WTC11 (cell line): ENCODE measurements at regions not wholly inside any gene's neighbourhood (a gene's known extent, or its start where the extent isn't known, plus 50 kb on each side); places are given as distances from the start of the nearest gene placed in this dataset.

ENCODE experiments used
- CREB1 ChIP-seq: sonication (generic); formaldehyde crosslinking; IDR thresholded peaks from 2 replicates; pipeline ENCODE4 v1.8.0; 2023; ENCODE audit warnings: mild to moderate bottlenecking, missing genetic modification reagents
- CTCF ChIP-seq: fragments of 200-600 bp; IDR thresholded peaks from 2 replicates; pipeline ENCODE4 v1.8.0; 2022; ENCODE audit warnings: antibody characterized with exemption
- FOXJ3 ChIP-seq: sonication (generic); formaldehyde crosslinking; IDR thresholded peaks from 2 replicates; pipeline ENCODE4 v1.9.0; 2021; ENCODE audit warnings: missing genetic modification reagents, mild to moderate bottlenecking, borderline replicate concordance
- FOXP1 ChIP-seq: sonication (generic); formaldehyde crosslinking; IDR thresholded peaks from 2 replicates; pipeline ENCODE4 v1.8.0; 2022; ENCODE audit warnings: missing genetic modification reagents, mild to moderate bottlenecking, moderate library complexity, borderline replicate concordance
- JUN ChIP-seq: sonication (generic); formaldehyde crosslinking; IDR thresholded peaks from 2 replicates; pipeline ENCODE4 v1.8.0; 2023; ENCODE audit warnings: mild to moderate bottlenecking, missing genetic modification reagents
- MAX ChIP-seq: sonication (generic); formaldehyde crosslinking; IDR thresholded peaks from 2 replicates; pipeline ENCODE4 v1.8.0; 2022; ENCODE audit warnings: mild to moderate bottlenecking, missing genetic modification reagents
- NFYB ChIP-seq: sonication (generic); formaldehyde crosslinking; conservative IDR thresholded peaks from 2 replicates; pipeline ENCODE4 v1.8.0; 2022; ENCODE audit warnings: low read depth, missing genetic modification reagents
- RORB ChIP-seq: fragments of 250-450 bp; sonication (Bioruptor Pico); IDR thresholded peaks from 2 replicates; pipeline ENCODE4 v1.9.0; 2021; ENCODE audit warnings: mild to moderate bottlenecking
- TEAD4 ChIP-seq: sonication (generic); formaldehyde crosslinking; IDR thresholded peaks from 2 replicates; pipeline ENCODE4 v1.8.0; 2022; ENCODE audit warnings: mild to moderate bottlenecking, missing genetic modification reagents
- TF ChIP-seq, protein P1 (sequence below): sonication (generic); formaldehyde crosslinking; IDR thresholded peaks from 2 replicates; pipeline ENCODE4 v1.8.1; 2023; ENCODE audit warnings: mild to moderate bottlenecking, missing genetic modification reagents, moderate library complexity

DNA sequence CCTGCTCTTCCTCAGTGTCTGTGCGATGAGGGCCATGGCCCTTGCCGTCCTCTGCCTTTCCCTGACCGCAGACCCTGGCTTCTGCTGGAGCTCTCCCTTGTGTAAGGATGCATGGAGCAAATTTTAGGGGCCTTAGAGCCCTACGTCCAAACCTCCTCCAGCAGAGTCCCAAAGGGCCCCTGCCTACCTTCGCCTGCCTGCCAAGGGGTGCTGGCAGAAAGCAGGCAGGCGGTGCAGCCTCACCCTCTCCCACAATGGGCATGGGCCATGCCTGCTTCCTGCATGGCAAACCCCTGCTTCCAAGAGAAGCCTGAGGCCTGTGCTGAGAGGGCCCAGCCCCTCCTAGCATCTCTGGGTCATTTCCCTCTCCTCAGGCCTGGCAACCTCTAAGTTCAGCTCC lies 71.3 kb upstream of the FGF3 start:
- TF ChIP-seq CTCF (no peak), MAX (CRISPR knock-in tag) (no peak), FOXP1 (CRISPR knock-in tag) (no peak), RORB (CRISPR knock-in tag) (no peak), CREB1 (CRISPR knock-in tag) (no peak), JUN (CRISPR knock-in tag) (no peak), FOXJ3 (no peak), NFYB (CRISPR knock-in tag) (no peak), TEAD4 (no peak)
- TF ChIP-seq, protein P1, sequence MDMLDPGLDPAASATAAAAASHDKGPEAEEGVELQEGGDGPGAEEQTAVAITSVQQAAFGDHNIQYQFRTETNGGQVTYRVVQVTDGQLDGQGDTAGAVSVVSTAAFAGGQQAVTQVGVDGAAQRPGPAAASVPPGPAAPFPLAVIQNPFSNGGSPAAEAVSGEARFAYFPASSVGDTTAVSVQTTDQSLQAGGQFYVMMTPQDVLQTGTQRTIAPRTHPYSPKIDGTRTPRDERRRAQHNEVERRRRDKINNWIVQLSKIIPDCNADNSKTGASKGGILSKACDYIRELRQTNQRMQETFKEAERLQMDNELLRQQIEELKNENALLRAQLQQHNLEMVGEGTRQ (CRISPR knock-in tag): no peak
